CD14-positive monocyte (primary cell): ENCODE measurements at regions not wholly inside any gene's neighbourhood (a gene's known extent, or its start where the extent isn't known, plus 50 kb on each side); places are given as distances from the start of the nearest gene placed in this dataset.

Experiments used
- DNase-seq, 3 donors: peaks; one replicate each; pipeline ENCODE4 v3.0.0-alpha.2; 2011 to 2022
- H2AFZ ChIP-seq: 2 replicates; pipeline ENCODE4 v1.6.0; 2012; ENCODE audit warnings: mild to moderate bottlenecking, low read depth, low read length, inconsistent platforms; ENCODE audit not compliant: insufficient read depth, poor library complexity, severe bottlenecking
- H3K27ac ChIP-seq, 2 donors: 1 replicate in 1 of 2; 2 replicates in 1 of 2; pipeline ENCODE4 v1.5.1; 2012 to 2013; ENCODE audit warnings: low read length in 2 of 2, control low read depth in 1 of 2, inconsistent platforms in 1 of 2, low read depth in 1 of 2, mild to moderate bottlenecking in 1 of 2
- H3K27me3 ChIP-seq, 2 donors: one replicate each; pipeline versions ENCODE4 v1.6.0 to v1.6.1; 2011 to 2013; ENCODE audit warnings: low read length in 2 of 2; ENCODE audit not compliant: control insufficient read depth in 2 of 2, insufficient read depth in 2 of 2
- H3K36me3 ChIP-seq, 2 donors: replicated peaks in 1 of 2; 1 replicate in 1 of 2; 2 replicates in 1 of 2; pipeline versions ENCODE4 v1.5.1 to v1.6.1; 2012 to 2013; ENCODE audit warnings: low read length in 2 of 2, control low read depth in 1 of 2, inconsistent platforms in 1 of 2, mild to moderate bottlenecking in 1 of 2; ENCODE audit not compliant: insufficient read depth in 2 of 2, control insufficient read depth in 1 of 2
- H3K4me1 ChIP-seq, 2 donors: 1 replicate in 1 of 2; 2 replicates in 1 of 2; pipeline versions ENCODE4 v1.5.1 to v1.6.1; 2012 to 2013; ENCODE audit warnings: low read length in 2 of 2, control low read depth in 1 of 2, inconsistent platforms in 1 of 2, mild to moderate bottlenecking in 1 of 2, moderate library complexity in 1 of 2; ENCODE audit not compliant: insufficient read depth in 2 of 2, control insufficient read depth in 1 of 2
- H3K4me2 ChIP-seq: replicated peaks from 2 replicates; pipeline ENCODE3; 2012; ENCODE audit warnings: low read length, moderate library complexity, mild to moderate bottlenecking; ENCODE audit not compliant: poor library complexity, severe bottlenecking; ENCODE audit errors: extremely low read depth
- H3K4me3 ChIP-seq, 3 experiments: fragments of 200-600 bp in 1 of 3; sonication (generic) in 1 of 3; replicated peaks in 1 of 3; 1 replicate in 2 of 3; 2 replicates in 1 of 3; pipeline ENCODE4 v1.5.1; 2011 to 2013; ENCODE audit warnings: low read length in 3 of 3, mild to moderate bottlenecking in 3 of 3, control low read depth in 2 of 3, low read depth in 2 of 3, inconsistent platforms in 1 of 3, moderate library complexity in 1 of 3
- H3K79me2 ChIP-seq: 2 replicates; pipeline ENCODE4 v1.6.0; 2012; ENCODE audit warnings: mild to moderate bottlenecking, control low read depth, inconsistent platforms, low read length, moderate library complexity; ENCODE audit not compliant: insufficient read depth
- H3K9ac ChIP-seq: 2 replicates; pipeline ENCODE4 v1.6.0; 2017; ENCODE audit warnings: low read length, mild to moderate bottlenecking; ENCODE audit not compliant: insufficient read depth, poor library complexity, severe bottlenecking
- H3K9me3 ChIP-seq, 2 donors: replicated peaks in 1 of 2; 1 replicate in 1 of 2; 2 replicates in 1 of 2; pipeline versions ENCODE4 v1.5.1 to v1.6.1; 2012 to 2013; ENCODE audit warnings: low read length in 2 of 2, control low read depth in 1 of 2; ENCODE audit not compliant: control insufficient read depth in 1 of 2, insufficient read depth in 1 of 2
- H4K20me1 ChIP-seq: 2 replicates; pipeline ENCODE4 v1.6.0; 2012; ENCODE audit warnings: mild to moderate bottlenecking, low read length, control low read depth, moderate library complexity; ENCODE audit not compliant: insufficient read depth
- H3K27ac Mint-ChIP-seq, 7 donors: one replicate each; pipeline ENCODE4 v1.8.0; 2020; ENCODE audit warnings: mild to moderate bottlenecking in 7 of 7, mixed read lengths in 7 of 7, moderate library complexity in 6 of 7, inconsistent platforms in 2 of 7
- H3K27me3 Mint-ChIP-seq, 3 donors: one replicate each; pipeline ENCODE4 v1.8.0; 2021 to 2022; ENCODE audit warnings: low read depth in 3 of 3, mild to moderate bottlenecking in 3 of 3, mixed read lengths in 3 of 3, moderate library complexity in 3 of 3, inconsistent platforms in 1 of 3
- H3K36me3 Mint-ChIP-seq, 2 donors: one replicate each; pipeline ENCODE4 v1.8.0; 2020; ENCODE audit warnings: mixed read lengths in 2 of 2, inconsistent platforms in 1 of 2, mild to moderate bottlenecking in 1 of 2
- H3K4me1 Mint-ChIP-seq: one replicate; pipeline ENCODE4 v1.8.0; 2020; ENCODE audit warnings: mild to moderate bottlenecking, mixed read lengths
- H3K4me3 Mint-ChIP-seq, 2 donors: one replicate each; pipeline ENCODE4 v1.8.0; 2020; ENCODE audit warnings: mild to moderate bottlenecking in 2 of 2, mixed read lengths in 2 of 2, moderate library complexity in 1 of 2
- H3K9me3 Mint-ChIP-seq, 7 donors: one replicate each; pipeline ENCODE4 v1.8.0; 2020 to 2022; ENCODE audit warnings: mixed read lengths in 7 of 7, mild to moderate bottlenecking in 6 of 7, moderate library complexity in 6 of 7, inconsistent platforms in 2 of 7
- CTCF ChIP-seq: fragments of 200-600 bp; IDR thresholded peaks from one replicate; pipeline ENCODE4 v1.8.0; 2022; ENCODE audit warnings: antibody characterized with exemption, mild to moderate bottlenecking
- WGBS: methylation state at CpG from one replicate; pipeline ENCODE4 v1.1.5; 2013; ENCODE audit warnings: missing lambda C conversion rate; ENCODE audit not compliant: insufficient coverage; 5-methylcytosine and 5-hydroxymethylcytosine counted together
- intact Hi-C, 2 donors: fragments of 100-400 bp; cut with micrococcal nuclease; formaldehyde crosslinking; loops; one replicate each; pipeline versions ENCODE4 v1.15.0 to v1.15.1; 2023

GRCh38 chr4:184938871-184939270, 79.4 kb upstream of the HELT start:
- H2AFZ ChIP-seq = no peak overlapping the region
- H3K4me3 ChIP-seq = no peak overlapping the region
- H3K36me3 ChIP-seq = no peaks in the 10 kb centered on the region
- H3K4me1 Mint-ChIP-seq = no peaks in the 10 kb centered on the region
- intact Hi-C loops = no loop called here
- H3K27ac Mint-ChIP-seq = no peak overlapping the region
- H3K79me2 ChIP-seq = no peaks in the 10 kb centered on the region
- H4K20me1 ChIP-seq = no peaks in the 10 kb centered on the region
- no peak overlapping the region for H3K4me3 Mint-ChIP-seq
- H3K4me1 ChIP-seq = no peaks in the 10 kb centered on the region
- peaks cover 0 to 7% (median 1%) of the 10 kb centered on the region in 3 donors for H3K27me3 Mint-ChIP-seq
- H3K9me3 ChIP-seq = no peaks in the 10 kb centered on the region
- no peaks in the 10 kb centered on the region for H3K27me3 ChIP-seq
- H3K9ac ChIP-seq = no peak overlapping the region
- no peak for DNase-seq
- no peak overlapping the region for H3K27ac ChIP-seq
- no peaks in the 10 kb centered on the region for H3K36me3 Mint-ChIP-seq
- 100% methylated on average over 6 of the region's 7 CpGs for WGBS
- no peak for TF ChIP-seq CTCF
- H3K4me2 ChIP-seq = no peak overlapping the region
- H3K9me3 Mint-ChIP-seq = peaks cover 0 to 9% (median 0%) of the 10 kb centered on the region in 7 donors

DNA sequence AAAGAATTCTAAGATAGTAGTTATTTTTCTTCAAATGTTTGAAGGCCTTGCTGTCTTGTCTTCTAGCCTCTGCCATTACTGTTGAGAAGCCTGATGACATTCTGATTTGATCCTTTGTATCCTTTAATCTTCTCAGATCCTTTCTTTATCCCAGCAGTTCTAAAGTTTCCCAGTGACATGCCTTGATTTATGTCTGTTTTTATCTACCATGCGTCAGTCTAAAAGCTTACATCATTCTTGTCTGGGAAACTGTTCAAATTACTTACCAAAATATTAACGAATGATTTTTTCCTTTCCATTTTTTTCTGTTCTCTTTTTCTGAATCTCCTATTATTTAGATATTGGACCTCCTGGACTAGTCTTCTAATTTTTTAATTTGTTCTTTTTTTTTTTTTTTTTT, 78.3 kb upstream of the HELT start:
- Mint-ChIP-seq H3K27me3 (peaks cover 0 to 3% (median 1%) of the 10 kb centered on the region in 3 donors), H3K27ac (no peak overlapping the region), H3K4me3 (no peak overlapping the region), H3K9me3 (peaks cover 0 to 9% (median 0%) of the 10 kb centered on the region in 7 donors), H3K4me1 (no peaks in the 10 kb centered on the region), H3K36me3 (no peaks in the 10 kb centered on the region)
- Histone ChIP-seq H3K4me1 (no peaks in the 10 kb centered on the region), H4K20me1 (no peaks in the 10 kb centered on the region), H3K4me3 (no peak overlapping the region), H3K36me3 (no peaks in the 10 kb centered on the region), H3K9me3 (no peaks in the 10 kb centered on the region), H2AFZ (no peak overlapping the region), H3K9ac (no peak overlapping the region), H3K4me2 (no peak overlapping the region), H3K27me3 (no peaks in the 10 kb centered on the region), H3K79me2 (no peaks in the 10 kb centered on the region), H3K27ac (no peak overlapping the region)
- DNase-seq = no peak
- no CpG with 5 or more reads among the region's 2 CpGs for WGBS
- TF ChIP-seq CTCF = no peak
- intact Hi-C loops = no loop called here
